Activated T-helper 2 cell treated with anti-CD3 and anti-CD28 coated beads, Interferon-gamma antibody, Interleukin-2, Interleukin-4, amounts not matched to agents 10 μg/mL and 5 μg/mL and 100 μg/mL, durations not matched to agents 14 hours and 24 hours and 36 hours (primary cell): ENCODE measurements at regions not wholly inside any gene's neighbourhood (a gene's known extent, or its start where the extent isn't known, plus 50 kb on each side); places are given as distances from the start of the nearest gene placed in this dataset.

Experiments used
- DNase-seq: peaks from one replicate; pipeline ENCODE4 v3.0.0; 2021; ENCODE audit warnings: low spot score
- H3K27ac Mint-ChIP-seq: one replicate; pipeline ENCODE4 v1.8.0; 2021; ENCODE audit warnings: mixed read lengths
- H3K27me3 Mint-ChIP-seq: one replicate; pipeline ENCODE4 v1.8.0; 2021; ENCODE audit warnings: low read depth, mixed read lengths
- H3K36me3 Mint-ChIP-seq: one replicate; pipeline ENCODE4 v1.8.0; 2021; ENCODE audit warnings: low read depth, mixed read lengths
- H3K4me1 Mint-ChIP-seq: one replicate; pipeline ENCODE4 v1.8.0; 2021; ENCODE audit warnings: low read depth, mixed read lengths
- H3K4me3 Mint-ChIP-seq: one replicate; pipeline ENCODE4 v1.8.0; 2021; ENCODE audit warnings: low read depth, mild to moderate bottlenecking, moderate library complexity, mixed read lengths
- H3K9me3 Mint-ChIP-seq: one replicate; pipeline ENCODE4 v1.8.0; 2021; ENCODE audit warnings: mixed read lengths
- intact Hi-C: fragments of 100-400 bp; cut with micrococcal nuclease; formaldehyde crosslinking; loops from one replicate; pipeline ENCODE4 v1.15.1; 2023

- DNase-seq: no peak
- Mint-ChIP-seq H3K36me3 (peaks cover 16% of the 10 kb centered on the region), H3K27ac (no peak overlapping the region), H3K27me3 (no peaks in the 10 kb centered on the region), H3K4me3 (no peak overlapping the region), H3K4me1 (peaks cover 6% of the 10 kb centered on the region), H3K9me3 (peaks cover 12% of the 10 kb centered on the region)
- intact Hi-C loops: no loop called here
Observed at GRCh38 chr3:189457631-189458412, 173.4 kb upstream of the TP63 start.

- intact Hi-C loops: no loop called here
- Mint-ChIP-seq H3K9me3 (peaks cover 12% of the 10 kb centered on the region), H3K27me3 (no peaks in the 10 kb centered on the region), H3K4me1 (peaks cover 7% of the 10 kb centered on the region), H3K4me3 (no peak overlapping the region), H3K27ac (no peak overlapping the region), H3K36me3 (peaks cover 16% of the 10 kb centered on the region)
- DNase-seq: no peak
Observed at GRCh38 chr3:189458528-189458927, 172.7 kb upstream of the TP63 start.

- DNase-seq: no peak
- no peak overlapping the region for H3K27ac Mint-ChIP-seq
- no peaks in the 10 kb centered on the region for H3K27me3 Mint-ChIP-seq
- H3K9me3 Mint-ChIP-seq: peaks cover 12% of the 10 kb centered on the region
- H3K4me1 Mint-ChIP-seq: peaks cover 7% of the 10 kb centered on the region
- intact Hi-C loops: no loop called here
- H3K4me3 Mint-ChIP-seq: no peak overlapping the region
- H3K36me3 Mint-ChIP-seq: peaks cover 16% of the 10 kb centered on the region
Observed at GRCh38 chr3:189459231-189459630, 172.0 kb upstream of the TP63 start.

GRCh38 chr3:189460511-189460910, 170.7 kb upstream of the TP63 start:
- Mint-ChIP-seq H3K9me3 (peaks cover 8% of the 10 kb centered on the region), H3K27ac (no peak overlapping the region), H3K4me1 (peaks cover 8% of the 10 kb centered on the region), H3K27me3 (no peaks in the 10 kb centered on the region), H3K4me3 (no peak overlapping the region), H3K36me3 (peaks cover 12% of the 10 kb centered on the region)
- intact Hi-C loops: no loop called here
- DNase-seq: no peak

GRCh38 chr3:189464799-189465198, 166.4 kb upstream of the TP63 start:
- Mint-ChIP-seq H3K4me1 (peaks cover 16% of the 10 kb centered on the region), H3K27ac (no peak overlapping the region), H3K36me3 (peaks cover 12% of the 10 kb centered on the region), H3K9me3 (peaks cover 11% of the 10 kb centered on the region), H3K4me3 (no peak overlapping the region), H3K27me3 (no peaks in the 10 kb centered on the region)
- DNase-seq: no peak
- intact Hi-C loops: no loop called here

DNA sequence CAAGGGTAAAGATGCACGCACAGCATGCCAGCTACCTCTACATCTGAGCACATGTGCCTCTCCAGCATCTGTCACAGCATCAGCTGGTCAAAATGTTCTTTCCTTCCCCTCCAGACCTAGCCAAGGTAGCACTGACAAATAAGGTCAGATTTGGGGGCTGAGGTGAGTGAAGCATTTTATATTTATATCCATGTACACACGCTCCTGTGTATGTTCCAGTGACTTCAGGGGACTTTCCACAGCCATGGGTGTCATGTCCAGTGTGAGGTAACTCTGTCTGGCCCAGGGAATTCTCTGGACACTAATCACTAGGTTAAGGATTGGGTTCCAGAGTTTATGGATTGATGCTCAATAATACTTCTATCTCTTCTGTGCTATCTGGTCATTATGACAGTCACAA, 165.2 kb upstream of the TP63 start:
- intact Hi-C loops: no loop called here
- no peaks in the 10 kb centered on the region for H3K27me3 Mint-ChIP-seq
- DNase-seq: no peak
- peaks cover 5% of the 10 kb centered on the region for H3K9me3 Mint-ChIP-seq
- H3K36me3 Mint-ChIP-seq: peaks cover 11% of the 10 kb centered on the region
- no peak overlapping the region for H3K4me3 Mint-ChIP-seq
- no peak overlapping the region for H3K27ac Mint-ChIP-seq
- peaks cover 16% of the 10 kb centered on the region for H3K4me1 Mint-ChIP-seq

- Mint-ChIP-seq H3K4me3 (no peak overlapping the region), H3K27ac (no peak overlapping the region), H3K36me3 (peaks cover 11% of the 10 kb centered on the region), H3K4me1 (peaks cover 14% of the 10 kb centered on the region), H3K9me3 (peaks cover 5% of the 10 kb centered on the region), H3K27me3 (no peaks in the 10 kb centered on the region)
- intact Hi-C loops: no loop called here
- no peak for DNase-seq
Observed at GRCh38 chr3:189467451-189467850, 163.7 kb upstream of the TP63 start.

GRCh38 chr3:189474944-189475343, 156.2 kb upstream of the TP63 start:
- H3K4me1 Mint-ChIP-seq: peaks cover 14% of the 10 kb centered on the region
- H3K27me3 Mint-ChIP-seq: no peaks in the 10 kb centered on the region
- intact Hi-C loops: no loop called here
- H3K9me3 Mint-ChIP-seq: no peaks in the 10 kb centered on the region
- no peak for DNase-seq
- H3K4me3 Mint-ChIP-seq: no peak overlapping the region
- H3K36me3 Mint-ChIP-seq: peaks cover 13% of the 10 kb centered on the region
- no peak overlapping the region for H3K27ac Mint-ChIP-seq

- intact Hi-C loops: no loop called here
- H3K36me3 Mint-ChIP-seq: peaks cover 24% of the 10 kb centered on the region
- no peaks in the 10 kb centered on the region for H3K27me3 Mint-ChIP-seq
- H3K4me1 Mint-ChIP-seq: peaks cover 32% of the 10 kb centered on the region
- H3K27ac Mint-ChIP-seq: no peak overlapping the region
- no peak for DNase-seq
- H3K9me3 Mint-ChIP-seq: peaks cover 17% of the 10 kb centered on the region
- H3K4me3 Mint-ChIP-seq: no peak overlapping the region
Observed at GRCh38 chr3:189477614-189478013, 153.6 kb upstream of the TP63 start.

DNA sequence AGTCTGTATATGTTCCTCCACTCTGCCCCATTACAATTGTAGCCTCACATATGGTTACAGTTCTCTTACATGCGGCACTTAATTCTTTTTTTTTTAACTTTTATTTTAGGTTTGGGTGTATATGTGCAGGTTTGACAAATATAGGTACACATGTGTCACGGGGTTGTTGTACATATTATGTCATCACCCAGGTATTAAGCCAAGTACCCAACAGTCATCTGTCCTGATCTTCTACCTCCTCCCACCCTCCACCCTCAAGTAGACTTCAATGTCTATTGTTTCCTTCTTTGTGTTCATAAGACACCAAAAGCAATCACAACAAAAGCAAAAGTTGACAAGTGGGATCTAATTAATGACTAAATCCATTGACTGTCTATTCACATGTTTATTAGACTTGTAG, 144.6 kb upstream of the TP63 start:
- Mint-ChIP-seq H3K36me3 (peaks cover 14% of the 10 kb centered on the region), H3K27me3 (no peaks in the 10 kb centered on the region), H3K4me3 (no peak overlapping the region), H3K27ac (no peak overlapping the region), H3K9me3 (peaks cover 9% of the 10 kb centered on the region), H3K4me1 (peaks cover 7% of the 10 kb centered on the region)
- DNase-seq: no peak
- intact Hi-C loops: no loop called here

DNA sequence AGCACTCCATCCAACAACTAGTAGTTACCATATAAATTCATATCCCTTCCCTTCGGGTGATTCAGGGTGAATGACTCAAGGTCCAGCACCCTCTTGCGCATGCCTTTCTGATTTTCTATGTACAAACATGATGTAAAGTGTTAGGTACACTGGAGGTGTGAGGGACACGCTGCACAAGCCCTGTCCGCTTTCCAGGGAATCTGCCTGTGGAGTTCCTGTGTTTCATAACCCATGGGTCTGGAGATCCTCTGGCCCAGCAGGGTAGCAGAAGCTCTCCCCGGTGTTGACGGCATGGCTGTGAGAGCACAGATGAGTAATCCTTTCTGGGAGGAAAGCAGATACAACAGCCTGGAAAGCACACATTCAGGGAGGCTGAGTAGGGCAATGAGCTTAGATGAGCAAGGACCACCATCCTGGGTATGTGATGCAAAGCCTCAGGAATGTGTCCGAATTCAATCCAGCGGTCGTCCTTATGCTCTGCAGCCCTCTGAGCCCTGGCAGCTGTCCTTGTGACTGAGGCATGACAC, 142.9 kb upstream of the TP63 start:
- H3K27me3 Mint-ChIP-seq: no peaks in the 10 kb centered on the region
- intact Hi-C loops: no loop called here
- H3K36me3 Mint-ChIP-seq: peaks cover 2% of the 10 kb centered on the region
- no peak for DNase-seq
- no peak overlapping the region for H3K4me3 Mint-ChIP-seq
- H3K4me1 Mint-ChIP-seq: no peaks in the 10 kb centered on the region
- H3K27ac Mint-ChIP-seq: no peak overlapping the region
- peaks cover 1% of the 10 kb centered on the region for H3K9me3 Mint-ChIP-seq

- no peak for DNase-seq
- Mint-ChIP-seq H3K27ac (no peak overlapping the region), H3K4me3 (no peak overlapping the region), H3K4me1 (no peaks in the 10 kb centered on the region), H3K27me3 (no peaks in the 10 kb centered on the region), H3K36me3 (peaks cover 4% of the 10 kb centered on the region), H3K9me3 (peaks cover 8% of the 10 kb centered on the region)
- intact Hi-C loops: no loop called here
Observed at GRCh38 chr3:189490337-189490736, 140.9 kb upstream of the TP63 start.

- DNase-seq: no peak
- Mint-ChIP-seq H3K4me1 (no peaks in the 10 kb centered on the region), H3K4me3 (no peak overlapping the region), H3K36me3 (peaks cover 4% of the 10 kb centered on the region), H3K27me3 (no peaks in the 10 kb centered on the region), H3K9me3 (peaks cover 8% of the 10 kb centered on the region), H3K27ac (no peak overlapping the region)
- intact Hi-C loops: no loop called here
Observed at GRCh38 chr3:189490749-189491148, 140.4 kb upstream of the TP63 start.
